HG03066 (cell line): ENCODE measurements at regions not wholly inside any gene's neighbourhood (a gene's known extent, or its start where the extent isn't known, plus 50 kb on each side); places are given as distances from the start of the nearest gene placed in this dataset.
"Not testable (repeated sequence)": the region's sequence is repeated elsewhere in the genome, so short reads cannot be mapped to it uniquely, and the experiment has no call there.

Experiments used
- ATAC-seq: cut with Tn5 transposase; IDR thresholded peaks from one replicate; pipeline ENCODE4 v1.9.1; 2021; ENCODE audit warnings: low read depth; ENCODE audit not compliant: unreplicated experiment

- no peak for ATAC-seq
Observed at GRCh38 chr12:91704446-91704845, 441.2 kb downstream of the BTG1 start.

- ATAC-seq: no peak
Observed at GRCh38 chr12:91703491-91704283, 442.0 kb downstream of the BTG1 start.

- ATAC-seq: no peak
Observed at GRCh38 chr12:91702843-91703425, 442.7 kb downstream of the BTG1 start.

- ATAC-seq: no peak
Observed at GRCh38 chr12:91695964-91696363, 449.7 kb downstream of the BTG1 start.

- ATAC-seq: not testable (repeated sequence)
Observed at GRCh38 chr12:91695406-91695805, 450.2 kb downstream of the BTG1 start.

- no peak for ATAC-seq
Observed at GRCh38 chr12:91690531-91690930, 455.1 kb downstream of the BTG1 start.

- no peak for ATAC-seq
Observed at GRCh38 chr12:91687052-91688017, 458.3 kb downstream of the BTG1 start.

- ATAC-seq: no peak
Observed at GRCh38 chr12:91685917-91686316, 459.7 kb downstream of the BTG1 start.

- no peak for ATAC-seq
Observed at GRCh38 chr12:91681751-91682150, 463.9 kb downstream of the BTG1 start.

GRCh38 chr12:91680864-91681263, 464.8 kb downstream of the BTG1 start:
- no peak for ATAC-seq

- no peak for ATAC-seq
Observed at GRCh38 chr12:91677556-91677955, 468.1 kb downstream of the BTG1 start.

- ATAC-seq: no peak
Observed at GRCh38 chr12:91675401-91675800, 470.2 kb downstream of the BTG1 start.

- no peak for ATAC-seq
Observed at GRCh38 chr12:91672130-91672529, 473.5 kb downstream of the BTG1 start.

GRCh38 chr12:91667694-91668093, 478.0 kb downstream of the BTG1 start:
- ATAC-seq: no peak

- ATAC-seq: no peak
Observed at GRCh38 chr12:91663744-91664143, 481.1 kb upstream of the DCN start.

- ATAC-seq: no peak
Observed at GRCh38 chr12:91663310-91663709, 480.7 kb upstream of the DCN start.

GRCh38 chr12:91662021-91662420, 479.4 kb upstream of the DCN start:
- no peak for ATAC-seq

GRCh38 chr12:91657032-91657431, 474.4 kb upstream of the DCN start:
- no peak for ATAC-seq

- ATAC-seq: no peak
Observed at GRCh38 chr12:91655966-91656365, 473.3 kb upstream of the DCN start.

- ATAC-seq: no peak
Observed at GRCh38 chr12:91654087-91654486, 471.5 kb upstream of the DCN start.

- ATAC-seq: no peak
Observed at GRCh38 chr12:91651728-91652127, 469.1 kb upstream of the DCN start.
